ENCODE measurements at regions not wholly inside any gene's neighbourhood (a gene's known extent, or its start where the extent isn't known, plus 50 kb on each side); places are given as distances from the start of the nearest gene placed in this dataset.

DNA sequence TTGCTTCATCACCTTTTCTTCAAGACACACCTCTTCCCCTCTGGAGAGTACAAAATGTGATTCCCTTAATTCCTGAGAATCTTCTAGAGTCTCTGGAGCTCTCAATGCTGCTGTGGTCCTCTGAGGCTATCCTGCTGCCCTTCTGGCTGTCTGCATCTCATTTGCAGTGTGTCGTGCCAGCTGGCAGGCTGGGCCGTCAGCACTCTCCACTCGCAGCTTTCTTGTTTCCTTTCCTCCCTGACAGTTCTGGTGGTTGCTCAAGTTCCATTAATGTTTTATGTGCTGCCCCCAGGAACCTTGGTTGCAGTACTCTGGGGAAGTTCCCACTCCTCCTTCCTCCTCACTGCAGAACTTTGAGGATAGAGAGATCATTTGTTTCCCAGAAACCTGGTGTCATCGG is 210.8 kb upstream of the ROPN1 start:
- Histone ChIP-seq H2BK15ac (ENCODE audit: low read length) (no peak overlapping the region), H3K9me3 (replicated peaks in 1 of 2; ENCODE audit: control insufficient read depth in 2 of 2, insufficient read depth in 1 of 2, low read depth in 1 of 2, low read length in 2 of 2) (no peaks in the 10 kb centered on the region), H2AK5ac (ENCODE audit: low read depth, low read length) (no peak overlapping the region), H3K23ac (ENCODE audit: low read depth, low read length, poor library complexity) (no peak overlapping the region), H3K79me1 (ENCODE audit: low read depth, low read length) (no peaks in the 10 kb centered on the region), H2AFZ (ENCODE audit: low read length) (no peak overlapping the region), H3K4me2 (ENCODE audit: insufficient read depth, low read length, poor library complexity, severe bottlenecking) (no peak overlapping the region), H3K18ac (ENCODE audit: low read length) (peak overlapping the region; percentile 67), H4K8ac (ENCODE audit: low read depth, low read length) (no peak overlapping the region), H3K36me3 (replicated peaks in 1 of 2; ENCODE audit: control insufficient read depth in 2 of 2, insufficient read depth in 2 of 2, low read length in 2 of 2) (no peaks in the 10 kb centered on the region), H3K14ac (ENCODE audit: low read length) (no peak overlapping the region), H4K91ac (ENCODE audit: low read depth, low read length, poor library complexity) (no peak overlapping the region), H2BK120ac (ENCODE audit: low read depth, low read length) (no peak overlapping the region), H3K4ac (ENCODE audit: low read length) (no peak overlapping the region), H2BK5ac (ENCODE audit: low read length) (no peak overlapping the region), H3K27ac (replicated peaks; ENCODE audit: low read length) (no peak overlapping the region), H3K27me3 (ENCODE audit: control insufficient read depth in 3 of 3, insufficient read depth in 3 of 3, low read depth in 1 of 3, low read length in 3 of 3) (no peaks in the 10 kb centered on the region), H2BK12ac (ENCODE audit: low read length) (no peak overlapping the region), H3K4me1 (ENCODE audit: control insufficient read depth in 2 of 2, insufficient read depth in 1 of 2, low read depth in 1 of 2, low read length in 2 of 2) (peaks cover 17 to 18% of the 10 kb centered on the region in 2 donors), H3K9ac (ENCODE audit: low read depth, low read length, poor library complexity) (no peak overlapping the region), H3K4me3 (ENCODE audit: low read length in 2 of 2) (no peak overlapping the region)
- no peak for DNase-seq (ENCODE audit: low spot score)
- WGBS, 2 donors (ENCODE audit: extremely low coverage in 2 of 2, insufficient read length in 2 of 2, insufficient replicate concordance in 1 of 2): no CpG with 5 or more reads among the region's 4 CpGs

DNA sequence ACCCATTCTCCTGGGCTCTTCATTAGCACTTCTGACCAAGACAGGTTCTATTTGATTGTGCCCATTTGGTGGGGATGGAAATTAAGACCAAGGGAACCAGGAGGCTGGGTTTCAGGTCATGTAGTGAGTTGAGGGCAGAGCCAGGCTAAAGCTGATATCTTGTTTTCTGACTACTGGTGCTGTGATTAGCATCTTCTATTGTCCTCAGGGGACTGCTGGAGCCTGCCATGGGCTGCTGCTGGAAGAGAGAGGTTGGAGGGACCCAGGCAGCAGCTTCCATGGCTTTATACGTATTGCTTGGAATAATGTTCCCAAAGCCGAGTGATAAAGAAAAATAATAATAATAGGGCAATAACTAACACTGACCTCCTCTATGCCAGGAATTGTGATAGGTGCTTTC is 211.4 kb upstream of the ROPN1 start:
- Histone ChIP-seq H2BK15ac (ENCODE audit: low read length) (no peak overlapping the region), H3K79me1 (ENCODE audit: low read depth, low read length) (no peaks in the 10 kb centered on the region), H3K18ac (ENCODE audit: low read length) (no peak overlapping the region), H3K14ac (ENCODE audit: low read length) (no peak overlapping the region), H2AFZ (ENCODE audit: low read length) (no peak overlapping the region), H3K23ac (ENCODE audit: low read depth, low read length, poor library complexity) (no peak overlapping the region), H2BK120ac (ENCODE audit: low read depth, low read length) (no peak overlapping the region), H3K36me3 (replicated peaks in 1 of 2; ENCODE audit: control insufficient read depth in 2 of 2, insufficient read depth in 2 of 2, low read length in 2 of 2) (no peaks in the 10 kb centered on the region), H2BK5ac (ENCODE audit: low read length) (no peak overlapping the region), H3K9me3 (replicated peaks in 1 of 2; ENCODE audit: control insufficient read depth in 2 of 2, insufficient read depth in 1 of 2, low read depth in 1 of 2, low read length in 2 of 2) (no peaks in the 10 kb centered on the region), H4K91ac (ENCODE audit: low read depth, low read length, poor library complexity) (no peak overlapping the region), H3K4me1 (ENCODE audit: control insufficient read depth in 2 of 2, insufficient read depth in 1 of 2, low read depth in 1 of 2, low read length in 2 of 2) (peaks cover 15 to 16% of the 10 kb centered on the region in 2 donors), H2AK5ac (ENCODE audit: low read depth, low read length) (no peak overlapping the region), H3K27me3 (ENCODE audit: control insufficient read depth in 3 of 3, insufficient read depth in 3 of 3, low read depth in 1 of 3, low read length in 3 of 3) (no peaks in the 10 kb centered on the region), H2BK12ac (ENCODE audit: low read length) (no peak overlapping the region), H3K4me2 (ENCODE audit: insufficient read depth, low read length, poor library complexity, severe bottlenecking) (no peak overlapping the region), H3K9ac (ENCODE audit: low read depth, low read length, poor library complexity) (no peak overlapping the region), H3K4ac (ENCODE audit: low read length) (no peak overlapping the region), H3K27ac (replicated peaks; ENCODE audit: low read length) (no peak overlapping the region), H4K8ac (ENCODE audit: low read depth, low read length) (no peak overlapping the region), H3K4me3 (ENCODE audit: low read length in 2 of 2) (no peak overlapping the region)
- DNase-seq (ENCODE audit: low spot score): no peak
- WGBS, 2 donors (ENCODE audit: extremely low coverage in 2 of 2, insufficient read length in 2 of 2, insufficient replicate concordance in 1 of 2): no CpG with 5 or more reads among the region's 2 CpGs

DNA sequence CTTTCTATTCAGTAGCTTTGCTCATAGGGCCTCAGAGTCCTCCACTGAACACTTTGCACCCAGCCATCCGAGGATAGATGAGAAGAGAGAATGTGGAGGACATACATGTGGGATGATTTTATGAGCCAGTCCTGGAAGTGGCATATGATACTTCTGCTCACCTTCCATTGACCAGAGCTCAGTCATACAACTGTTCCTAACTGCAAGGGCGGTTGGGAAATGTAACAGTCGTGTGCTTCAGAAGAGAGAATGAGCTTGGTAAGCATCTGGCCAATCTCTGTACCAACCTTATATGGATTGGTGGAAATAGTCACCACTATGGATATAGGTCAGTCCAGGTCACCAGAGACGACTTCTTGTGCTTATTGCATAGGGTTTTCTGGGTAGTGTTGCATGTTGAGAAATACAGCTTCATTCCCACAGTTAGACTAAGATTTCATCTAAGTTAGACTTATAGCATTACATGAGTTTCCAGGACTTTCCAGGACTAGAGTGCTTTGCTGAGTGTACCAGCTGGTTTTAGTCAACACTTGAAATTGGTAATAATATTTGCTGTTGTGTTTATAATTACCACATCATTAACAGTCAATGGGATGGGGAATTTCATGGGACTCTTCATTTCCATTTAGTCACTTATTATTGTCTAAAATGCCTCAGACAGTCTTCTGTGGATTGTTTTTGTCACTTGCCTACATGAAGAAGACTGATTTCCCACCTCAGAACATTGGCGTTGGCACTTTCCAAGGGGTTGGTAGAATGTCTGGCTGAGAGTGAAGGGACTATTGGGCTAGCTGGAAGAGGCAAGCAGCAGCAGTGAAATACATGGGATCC is 214.5 kb upstream of the ROPN1 start:
- H2AK5ac ChIP-seq (ENCODE audit: low read depth, low read length): no peak overlapping the region
- WGBS, 2 donors (ENCODE audit: extremely low coverage in 2 of 2, insufficient read length in 2 of 2, insufficient replicate concordance in 1 of 2): no CpG with 5 or more reads among the region's 5 CpGs
- no peak overlapping the region for H2AFZ ChIP-seq (ENCODE audit: low read length)

DNA sequence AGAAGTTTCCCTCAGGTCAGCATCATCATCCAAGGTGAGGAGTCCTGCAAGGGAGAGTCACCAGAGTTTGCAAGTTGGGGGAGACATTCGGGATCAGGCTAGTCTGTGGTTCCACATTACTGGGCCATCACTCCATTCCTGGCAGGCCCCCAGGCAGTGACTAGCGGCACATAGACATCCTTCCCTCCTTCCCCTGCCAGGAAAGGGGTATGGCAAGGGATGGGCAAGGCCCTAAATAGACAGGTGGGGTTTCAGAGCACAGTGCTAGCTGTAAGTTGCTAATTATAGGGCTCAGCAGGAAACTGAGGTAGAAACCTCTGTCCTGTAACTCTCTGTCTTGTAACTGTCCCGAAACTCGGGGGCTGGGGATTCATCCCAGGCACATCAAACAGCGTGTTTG is 215.2 kb upstream of the ROPN1 start:
- Histone ChIP-seq H3K9me3 (replicated peaks in 1 of 2; ENCODE audit: control insufficient read depth in 2 of 2, insufficient read depth in 1 of 2, low read depth in 1 of 2, low read length in 2 of 2) (no peaks in the 10 kb centered on the region), H2AFZ (ENCODE audit: low read length) (no peak overlapping the region)
- WGBS, 2 donors (ENCODE audit: extremely low coverage in 2 of 2, insufficient read length in 2 of 2, insufficient replicate concordance in 1 of 2): no CpG with 5 or more reads among the region's 5 CpGs

More for the DNA sequence above, 214.5 kb upstream of the ROPN1 start:
- no peak overlapping the region for H4K8ac ChIP-seq (ENCODE audit: low read depth, low read length)
- no peak overlapping the region for H3K4me2 ChIP-seq (ENCODE audit: insufficient read depth, low read length, poor library complexity, severe bottlenecking)
- H3K4me1 ChIP-seq (ENCODE audit: control insufficient read depth in 2 of 2, insufficient read depth in 1 of 2, low read depth in 1 of 2, low read length in 2 of 2): peaks cover 3 to 9% of the 10 kb centered on the region in 2 donors
- H3K14ac ChIP-seq (ENCODE audit: low read length): no peak overlapping the region
- no peak overlapping the region for H3K18ac ChIP-seq (ENCODE audit: low read length)
- H3K4ac ChIP-seq (ENCODE audit: low read length): no peak overlapping the region
- no peak overlapping the region for H3K23ac ChIP-seq (ENCODE audit: low read depth, low read length, poor library complexity)
- H3K27ac ChIP-seq (replicated peaks; ENCODE audit: low read length): no peak overlapping the region
- H3K9ac ChIP-seq (ENCODE audit: low read depth, low read length, poor library complexity): no peak overlapping the region
- H3K4me3 ChIP-seq (ENCODE audit: low read length in 2 of 2): no peak overlapping the region
- no peak overlapping the region for H2BK15ac ChIP-seq (ENCODE audit: low read length)
- no peaks in the 10 kb centered on the region for H3K79me1 ChIP-seq (ENCODE audit: low read depth, low read length)
- no peaks in the 10 kb centered on the region for H3K9me3 ChIP-seq (replicated peaks in 1 of 2; ENCODE audit: control insufficient read depth in 2 of 2, insufficient read depth in 1 of 2, low read depth in 1 of 2, low read length in 2 of 2)
- no peak overlapping the region for H4K91ac ChIP-seq (ENCODE audit: low read depth, low read length, poor library complexity)
- H3K36me3 ChIP-seq (replicated peaks in 1 of 2; ENCODE audit: control insufficient read depth in 2 of 2, insufficient read depth in 2 of 2, low read length in 2 of 2): no peaks in the 10 kb centered on the region
- H2BK12ac ChIP-seq (ENCODE audit: low read length): no peak overlapping the region
- H3K27me3 ChIP-seq (ENCODE audit: control insufficient read depth in 3 of 3, insufficient read depth in 3 of 3, low read depth in 1 of 3, low read length in 3 of 3): no peaks in the 10 kb centered on the region
- DNase-seq (ENCODE audit: low spot score): no peak
- no peak overlapping the region for H2BK120ac ChIP-seq (ENCODE audit: low read depth, low read length)
- H2BK5ac ChIP-seq (ENCODE audit: low read length): no peak overlapping the region

More for the DNA sequence above, 215.2 kb upstream of the ROPN1 start:
- H3K9ac ChIP-seq (ENCODE audit: low read depth, low read length, poor library complexity): no peak overlapping the region
- no peak overlapping the region for H4K8ac ChIP-seq (ENCODE audit: low read depth, low read length)
- H2BK5ac ChIP-seq (ENCODE audit: low read length): no peak overlapping the region
- no peaks in the 10 kb centered on the region for H3K79me1 ChIP-seq (ENCODE audit: low read depth, low read length)
- DNase-seq (ENCODE audit: low spot score): no peak
- peaks cover 3 to 6% of the 10 kb centered on the region in 2 donors for H3K4me1 ChIP-seq (ENCODE audit: control insufficient read depth in 2 of 2, insufficient read depth in 1 of 2, low read depth in 1 of 2, low read length in 2 of 2)
- H2BK15ac ChIP-seq (ENCODE audit: low read length): no peak overlapping the region
- no peak overlapping the region for H2BK12ac ChIP-seq (ENCODE audit: low read length)
- H3K4me2 ChIP-seq (ENCODE audit: insufficient read depth, low read length, poor library complexity, severe bottlenecking): no peak overlapping the region
- H3K14ac ChIP-seq (ENCODE audit: low read length): no peak overlapping the region
- H3K4ac ChIP-seq (ENCODE audit: low read length): no peak overlapping the region
- H3K18ac ChIP-seq (ENCODE audit: low read length): no peak overlapping the region
- no peaks in the 10 kb centered on the region for H3K27me3 ChIP-seq (ENCODE audit: control insufficient read depth in 3 of 3, insufficient read depth in 3 of 3, low read depth in 1 of 3, low read length in 3 of 3)
- H3K36me3 ChIP-seq (replicated peaks in 1 of 2; ENCODE audit: control insufficient read depth in 2 of 2, insufficient read depth in 2 of 2, low read length in 2 of 2): no peaks in the 10 kb centered on the region
- H2AK5ac ChIP-seq (ENCODE audit: low read depth, low read length): no peak overlapping the region
- H3K23ac ChIP-seq (ENCODE audit: low read depth, low read length, poor library complexity): no peak overlapping the region
- H4K91ac ChIP-seq (ENCODE audit: low read depth, low read length, poor library complexity): no peak overlapping the region
- H3K4me3 ChIP-seq (ENCODE audit: low read length in 2 of 2): no peak overlapping the region
- H2BK120ac ChIP-seq (ENCODE audit: low read depth, low read length): no peak overlapping the region
- H3K27ac ChIP-seq (replicated peaks; ENCODE audit: low read length): no peak overlapping the region

Data from neuronal stem cell (in vitro differentiated cells).